ENCODE measurements at regions not wholly inside any gene's neighbourhood (a gene's known extent, or its start where the extent isn't known, plus 50 kb on each side); places are given as distances from the start of the nearest gene placed in this dataset.

- ATAC-seq, result no peak
Measured at GRCh38 chr1:13926556-13926955, 226.6 kb downstream of the PRDM2 start.

GRCh38 chr1:13927736-13928135 lies 227.7 kb downstream of the PRDM2 start:
- no peak for ATAC-seq

DNA sequence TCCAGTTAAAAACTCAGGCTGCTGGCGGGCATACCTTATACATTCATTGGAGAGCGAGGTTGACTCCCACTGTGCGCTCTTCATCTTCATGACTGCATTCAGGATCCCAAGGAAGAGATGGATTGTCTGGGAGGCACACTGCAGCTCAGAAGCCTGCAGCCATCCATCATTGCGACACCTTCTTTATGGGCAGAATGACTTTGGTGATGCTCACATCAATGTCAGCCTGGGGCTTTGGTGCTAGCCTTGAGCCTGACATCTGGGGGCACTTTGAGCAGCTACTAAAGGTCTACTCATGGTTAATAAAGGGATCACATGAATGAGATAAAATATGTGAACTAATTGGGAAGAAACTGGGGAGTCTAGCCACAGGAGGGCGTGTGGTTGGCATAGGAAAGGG lies 229.3 kb downstream of the PRDM2 start:
- no peak for ATAC-seq

GRCh38 chr1:13930151-13930550 lies 230.2 kb downstream of the PRDM2 start:
- no peak for ATAC-seq

- no peak for ATAC-seq
Measured at GRCh38 chr1:13931226-13931625, 231.2 kb downstream of the PRDM2 start.

DNA sequence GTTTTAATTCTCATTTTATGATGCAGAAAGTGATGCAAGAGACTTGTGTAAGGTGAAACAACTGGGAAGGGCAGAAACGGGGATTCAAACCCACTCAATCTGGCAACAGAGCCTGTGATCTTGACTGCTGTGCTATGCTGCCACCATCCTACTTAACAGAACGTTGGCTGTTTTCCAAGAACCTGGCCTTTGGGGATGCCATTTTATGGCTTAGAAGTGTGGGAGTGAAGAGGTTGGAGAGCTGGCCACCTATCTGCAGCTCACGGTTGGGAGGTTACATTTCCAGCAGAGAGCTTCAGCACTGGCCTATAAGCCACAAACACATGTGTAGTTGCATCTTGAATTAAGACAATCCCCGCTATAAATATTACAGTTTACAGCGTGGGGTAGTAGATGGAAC lies 235.3 kb downstream of the PRDM2 start:
- no peak for ATAC-seq

DNA sequence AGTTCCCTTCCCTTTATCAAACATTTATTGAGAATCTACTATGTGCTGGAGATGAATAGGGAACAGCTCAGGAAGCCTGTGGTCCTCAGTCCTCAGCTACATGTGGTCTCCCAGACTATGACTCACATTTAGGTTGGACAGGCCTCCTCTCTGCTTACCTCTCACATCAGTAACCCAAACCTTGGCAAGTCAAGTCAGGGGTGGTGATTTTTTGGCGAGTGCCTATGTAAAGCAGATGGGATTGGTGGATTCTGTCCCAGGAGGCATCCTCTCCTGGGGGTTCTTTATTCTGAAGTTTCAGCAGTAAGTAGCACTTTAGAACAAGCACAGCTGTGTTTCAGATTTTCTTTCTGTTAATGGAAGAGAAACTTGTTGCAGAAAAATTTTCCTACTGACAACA lies 241.3 kb downstream of the PRDM2 start:
- no peak for ATAC-seq

DNA sequence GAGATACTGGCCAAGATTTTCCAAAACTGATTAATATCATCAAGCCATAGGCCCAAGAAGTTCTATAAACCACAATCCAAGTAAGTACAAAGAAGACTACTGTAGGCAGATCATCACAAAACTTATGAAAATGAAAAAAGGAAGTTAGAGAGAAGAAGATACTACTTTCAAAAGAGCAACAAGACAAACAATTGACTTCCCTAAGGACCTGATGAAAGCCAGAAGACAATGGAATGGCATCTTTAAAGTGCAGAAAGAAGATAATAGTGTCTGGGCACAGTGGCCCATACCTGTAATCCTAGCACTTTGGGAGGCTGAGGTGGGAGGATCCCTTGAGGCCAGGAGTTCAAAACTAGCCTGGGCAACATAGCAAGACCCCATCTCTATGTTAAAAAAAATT lies 243.1 kb downstream of the PRDM2 start:
- no peak for ATAC-seq

- ATAC-seq, result no peak
Measured at GRCh38 chr1:13945856-13946255, 245.9 kb downstream of the PRDM2 start.

- ATAC-seq, result no peak
Measured at GRCh38 chr1:13947658-13948057, 247.7 kb downstream of the PRDM2 start.

GRCh38 chr1:13948396-13948795 lies 248.4 kb downstream of the PRDM2 start:
- no peak for ATAC-seq

- ATAC-seq, result no peak
Measured at GRCh38 chr1:13948888-13949391, 249.0 kb downstream of the PRDM2 start.

- no peak for ATAC-seq
Measured at GRCh38 chr1:13949546-13949945, 249.6 kb downstream of the PRDM2 start.

- no peak for ATAC-seq
Measured at GRCh38 chr1:13950637-13951036, 250.6 kb downstream of the PRDM2 start.

DNA sequence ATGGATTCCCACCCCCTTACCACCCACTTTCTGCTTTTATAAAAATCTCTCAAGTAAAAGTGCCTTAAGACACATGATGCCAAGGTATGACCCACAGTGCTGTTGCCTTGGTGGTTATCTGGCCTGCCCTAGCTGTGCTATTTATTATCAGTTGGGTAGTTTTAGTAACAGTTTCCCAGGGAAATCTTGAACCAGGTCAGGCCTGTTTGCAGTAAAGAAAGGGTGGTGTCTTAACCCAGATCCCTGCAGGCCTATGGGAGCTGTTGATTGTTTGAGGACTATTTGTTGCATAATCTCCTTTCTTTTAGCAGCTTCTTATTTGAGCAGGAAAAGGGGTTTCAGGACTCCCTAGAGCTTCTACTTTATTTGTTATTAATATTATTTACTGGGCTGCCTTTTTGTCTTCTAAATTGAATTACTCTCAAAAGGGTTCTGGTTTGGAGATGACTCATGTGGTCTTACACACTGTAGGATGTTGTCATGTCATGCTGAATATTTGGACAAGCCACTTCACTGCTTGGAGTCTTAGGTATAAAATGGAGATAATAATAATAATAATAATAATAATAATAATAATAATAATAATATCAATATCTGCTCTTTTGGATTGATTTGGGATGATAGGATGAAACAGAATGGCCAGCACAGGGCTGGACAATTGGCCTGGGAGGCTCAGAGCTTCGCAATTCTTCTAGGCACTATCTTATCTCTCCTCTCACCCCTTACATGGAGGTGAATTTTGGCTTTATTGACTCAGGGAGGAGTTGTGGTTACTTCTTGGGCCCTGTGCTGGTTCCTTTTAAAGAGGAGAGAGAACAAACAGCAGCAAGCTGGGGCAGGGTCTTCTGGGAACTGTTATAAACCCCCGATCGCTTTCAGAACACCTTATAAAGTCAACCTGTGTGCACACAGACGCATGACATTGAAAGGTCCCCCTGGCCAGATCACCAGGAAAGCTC lies 252.1 kb downstream of the PRDM2 start:
- ATAC-seq, result no peak

DNA sequence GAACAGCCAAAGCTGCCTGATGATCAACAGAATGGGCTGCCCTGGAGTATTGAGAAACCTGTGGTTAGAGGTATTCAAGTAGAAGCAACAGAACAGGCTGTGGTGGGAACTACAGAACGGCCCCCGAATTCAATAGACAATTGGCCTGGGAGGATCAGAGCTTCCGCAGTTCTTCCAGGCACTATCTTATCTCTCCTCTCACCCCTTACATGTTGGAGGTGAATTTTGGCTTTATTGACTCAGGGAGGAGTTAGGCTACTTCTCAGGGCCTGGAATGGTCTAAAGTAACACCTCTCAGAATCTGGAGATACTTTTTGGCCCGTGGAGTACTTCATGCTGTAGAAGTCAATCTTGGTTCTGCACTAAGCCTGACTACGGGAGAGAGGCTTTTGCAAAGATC lies 253.0 kb downstream of the PRDM2 start:
- ATAC-seq, result no peak

DNA sequence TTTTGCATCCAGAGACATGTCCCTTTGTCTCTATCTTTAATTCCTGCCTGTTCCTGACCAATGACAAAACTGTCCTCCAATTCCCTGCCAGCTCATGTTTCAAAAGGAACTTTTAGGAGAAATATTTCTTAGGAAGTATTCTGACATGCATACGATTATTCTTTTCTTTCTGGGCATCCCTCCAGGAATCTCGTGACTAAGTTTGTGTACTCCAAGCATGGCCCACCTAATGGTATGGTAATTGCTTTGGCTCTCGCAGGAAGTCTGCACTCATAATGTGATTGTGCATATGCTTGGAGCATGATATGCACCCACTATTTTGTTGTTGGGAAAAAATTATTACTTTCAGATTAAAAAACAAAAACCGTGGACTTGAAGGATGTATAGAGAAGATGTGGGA lies 256.4 kb downstream of the PRDM2 start:
- no peak for ATAC-seq

- ATAC-seq, result peak; percentile 75
Measured at GRCh38 chr1:13960375-13960987, 260.5 kb downstream of the PRDM2 start.

GRCh38 chr1:13964768-13965167 lies 264.8 kb downstream of the PRDM2 start:
- ATAC-seq, result no peak

DNA sequence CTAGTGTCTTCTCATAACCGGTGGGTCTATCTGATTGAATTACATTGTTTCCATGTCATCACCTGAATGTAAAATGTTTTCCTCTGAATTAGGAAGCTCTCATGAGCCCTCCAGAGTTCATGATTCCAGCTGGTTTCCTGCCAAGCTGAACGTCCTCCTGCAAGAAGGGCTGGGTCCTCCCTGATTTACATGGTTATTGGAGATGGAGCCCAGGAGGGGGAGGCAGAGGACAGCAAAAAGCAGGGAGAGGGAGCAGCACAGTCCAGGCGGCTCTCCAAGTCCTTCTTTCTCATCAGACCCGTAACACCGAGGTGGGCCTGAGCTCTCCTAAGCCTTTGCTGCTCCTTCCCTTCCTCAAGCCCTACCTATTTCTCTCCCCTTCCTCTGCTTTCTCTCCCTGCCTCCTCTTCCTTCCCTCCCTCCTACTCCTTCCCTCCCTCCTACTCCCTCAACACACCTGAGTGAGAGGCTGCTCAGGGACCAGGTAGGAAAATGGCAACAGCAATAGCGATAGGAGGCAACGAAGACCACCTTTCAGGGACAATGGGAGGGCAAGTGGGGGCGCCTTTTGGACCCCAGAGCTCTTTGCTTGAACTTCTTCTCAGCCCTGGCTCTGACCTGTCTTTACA lies 265.9 kb downstream of the PRDM2 start:
- peak; percentile 73 for ATAC-seq

DNA sequence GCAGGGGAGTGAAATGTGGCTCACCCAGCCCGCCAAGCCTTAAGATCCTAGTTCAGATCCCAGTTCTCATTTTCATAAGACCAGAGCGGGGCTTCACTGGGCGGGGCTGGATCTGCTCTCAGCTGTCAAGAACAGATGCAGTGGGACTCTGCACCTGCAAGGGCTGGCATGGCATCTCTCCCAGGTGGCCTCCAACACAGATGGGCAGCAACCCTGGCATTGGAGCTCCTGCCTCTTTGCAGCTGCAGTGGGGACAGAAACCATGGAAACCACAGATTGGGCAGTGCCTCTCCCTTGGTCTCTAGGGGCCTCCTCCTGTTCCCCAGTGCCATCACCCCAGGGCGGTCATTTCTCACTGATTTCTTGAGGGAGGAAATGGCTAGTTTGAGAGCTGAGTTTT lies 267.7 kb downstream of the PRDM2 start:
- no peak for ATAC-seq

DNA sequence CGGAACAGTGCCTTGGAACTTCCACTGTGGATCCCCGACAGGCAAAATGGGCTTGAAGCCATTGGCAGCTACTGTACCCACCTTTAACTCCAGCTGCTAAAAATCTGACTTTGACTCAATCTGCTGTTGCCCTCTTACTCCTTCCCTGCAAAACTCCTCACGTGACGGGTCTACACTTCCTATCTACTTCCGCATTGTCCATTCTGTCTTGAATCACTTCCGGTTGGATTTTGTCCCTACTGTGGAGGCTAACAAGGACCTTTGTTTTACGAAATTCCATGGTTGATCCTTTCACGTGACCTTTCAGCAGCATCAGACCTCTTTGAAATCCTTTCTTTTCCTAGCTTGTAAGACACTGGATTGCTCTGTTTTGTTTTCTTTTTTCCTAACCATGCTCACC lies 268.4 kb downstream of the PRDM2 start:
- no peak for ATAC-seq

- ATAC-seq, result no peak
Measured at GRCh38 chr1:13970631-13971247, 270.8 kb downstream of the PRDM2 start.
